SK-N-MC (cell line): ENCODE measurements at regions not wholly inside any gene's neighbourhood (a gene's known extent, or its start where the extent isn't known, plus 50 kb on each side); places are given as distances from the start of the nearest gene placed in this dataset.

ENCODE experiments used
- EZH2 ChIP-seq: fragments of 200-600 bp; sonication (generic); IDR thresholded peaks from one replicate; pipeline ENCODE4 v1.6.1; 2017; ENCODE audit warnings: antibody characterized with exemption
- POLR2AphosphoS5 ChIP-seq: IDR thresholded peaks from 2 replicates; pipeline ENCODE4 v1.6.1; 2012; ENCODE audit warnings: mild to moderate bottlenecking, low read depth, low read length, borderline replicate concordance

GRCh38 chr6:15132167-15132566 lies 113.7 kb upstream of the JARID2 start:
- TF ChIP-seq POLR2AphosphoS5 (no peak), EZH2 (no peak)
